Panc1 (cell line): ENCODE measurements at regions not wholly inside any gene's neighbourhood (a gene's known extent, or its start where the extent isn't known, plus 50 kb on each side); places are given as distances from the start of the nearest gene placed in this dataset.

ENCODE experiments used
- ATAC-seq: fragments of 200-7000 bp; cut with Tn5 transposase; 2 replicates; pipeline ENCODE4 v1.9.1; 2020; ENCODE audit warnings: mild to moderate bottlenecking, moderate library complexity
- BruUV-seq: library from RNA; stranded (reverse); fragments of 400-500 nt; replicated peaks from 2 replicates; lab custom pipeline; 2021; lab: Mats Ljungman, UMichigan
- CTCF ChIA-PET: fragments of 300-600 bp; sonication (Branson Sonifier 250); formaldehyde crosslinking; loops from one replicate; lab custom pipeline; 2022; ENCODE audit warnings: antibody characterized with exemption; lab: Charles Lee
- POLR2A ChIA-PET: fragments of 300-600 bp; sonication (Branson Sonifier 250); formaldehyde crosslinking; loops from one replicate; lab custom pipeline; 2022; ENCODE audit warnings: antibody characterized with exemption; lab: Charles Lee
- DNase-seq: peaks from one replicate; pipeline ENCODE4 v3.0.0-alpha.2; 2010; ENCODE audit warnings: low read depth, low spot score
- H3K27ac ChIP-seq: 2 replicates; pipeline ENCODE4 v1.5.1; 2011; ENCODE audit warnings: mild to moderate bottlenecking, low read length, inconsistent platforms
- H3K27me3 ChIP-seq: fragments of 200-500 bp; sonication (Bioruptor generic); 2 replicates; pipeline ENCODE4 v1.6.0; 2014; ENCODE audit warnings: low read length, inconsistent platforms; ENCODE audit not compliant: control insufficient read depth, insufficient read depth
- H3K36me3 ChIP-seq: fragments of 200-500 bp; sonication (Bioruptor generic); 2 replicates; pipeline ENCODE4 v1.5.1; 2014; ENCODE audit warnings: inconsistent platforms, mild to moderate bottlenecking, low read length, moderate library complexity; ENCODE audit not compliant: control insufficient read depth, insufficient read depth
- H3K4me1 ChIP-seq: 2 replicates; pipeline ENCODE4 v1.5.1; 2011; ENCODE audit warnings: inconsistent platforms, mild to moderate bottlenecking, low read length, moderate library complexity; ENCODE audit not compliant: control insufficient read depth, insufficient read depth
- H3K4me3 ChIP-seq, 2 experiments: 2 replicates each; pipeline ENCODE4 v1.5.1; 2011 to 2012; ENCODE audit warnings: low read depth in 2 of 2, low read length in 2 of 2, mild to moderate bottlenecking in 2 of 2, inconsistent platforms in 1 of 2, moderate library complexity in 1 of 2
- H3K9me3 ChIP-seq: fragments of 200-500 bp; sonication (Bioruptor generic); 2 replicates; pipeline ENCODE4 v1.5.1; 2014; ENCODE audit warnings: low read depth, mild to moderate bottlenecking, inconsistent platforms, low read length, moderate library complexity; ENCODE audit not compliant: control insufficient read depth, insufficient read depth
- CTCF ChIP-seq: fragments of 450-650 bp; IDR thresholded peaks from 2 replicates; pipeline ENCODE4 v1.5.1; 2017; ENCODE audit warnings: mild to moderate bottlenecking
- POLR2AphosphoS5 ChIP-seq: IDR thresholded peaks from 2 replicates; pipeline ENCODE4 v1.6.1; 2012; ENCODE audit warnings: mild to moderate bottlenecking, low read depth, low read length, moderate library complexity
- REST ChIP-seq, 2 experiments: IDR thresholded peaks; 2 replicates each; pipeline ENCODE4 v1.6.1; 2011 to 2012; ENCODE audit warnings: low read depth in 2 of 2, control low read depth in 1 of 2, low read length in 1 of 2, mild to moderate bottlenecking in 1 of 2, moderate library complexity in 1 of 2; ENCODE audit not compliant: insufficient read depth in 1 of 2
- SIN3A ChIP-seq: IDR thresholded peaks from 2 replicates; pipeline ENCODE4 v1.6.1; 2012; ENCODE audit warnings: low read depth, mild to moderate bottlenecking, low read length, moderate library complexity, borderline replicate concordance; ENCODE audit not compliant: insufficient read depth
- TCF7L2 ChIP-seq: IDR thresholded peaks from 2 replicates; pipeline ENCODE4 v1.6.1; 2011; ENCODE audit warnings: mild to moderate bottlenecking, low read depth, low read length, inconsistent platforms
- in situ Hi-C: cut with HindIII; loops from 2 replicates; pipeline ENCODE4 v1.10.0; 2016; ENCODE audit warnings: low sequenced_read_pairs, low pct_unique_long_range_greater_than_20kb
- intact Hi-C: fragments of 100-400 bp; cut with micrococcal nuclease; formaldehyde crosslinking; loops from one replicate; pipeline ENCODE4 v1.10.0; 2022; ENCODE audit not compliant: unreplicated experiment

GRCh38 chr13:103639326-103639725 is 573.1 kb upstream of the SLC10A2 start:
- no peak for TF ChIP-seq POLR2AphosphoS5
- no peak for TF ChIP-seq TCF7L2
- no peak for TF ChIP-seq SIN3A
- TF ChIP-seq REST (IDR thresholded peaks at IDR 0.05; ENCODE audit: insufficient read depth in 1 of 2, low read depth in 2 of 2, low read length in 1 of 2) = no peak
- TF ChIP-seq CTCF = no peak
- H3K9me3 ChIP-seq = no peaks in the 10 kb centered on the region
- BruUV-seq = no TSS peak
- no peaks in the 10 kb centered on the region for H3K36me3 ChIP-seq
- ChIA-PET CTCF (no interaction called here), POLR2A (no interaction called here)
- H3K27ac ChIP-seq = no peak overlapping the region
- no peaks in the 10 kb centered on the region for H3K4me1 ChIP-seq
- no peak overlapping the region for H3K4me3 ChIP-seq
- in situ Hi-C loops = no loop called here
- no peaks in the 10 kb centered on the region for H3K27me3 ChIP-seq
- intact Hi-C loops = no loop called here
- ATAC-seq (no peak), DNase-seq (no peak)

- no peaks in the 10 kb centered on the region for H3K4me1 ChIP-seq
- POLR2A ChIA-PET = no interaction called here
- H3K27me3 ChIP-seq = no peaks in the 10 kb centered on the region
- in situ Hi-C loops = no loop called here
- H3K9me3 ChIP-seq = no peaks in the 10 kb centered on the region
- no peak overlapping the region for H3K4me3 ChIP-seq
- DNase-seq (no peak), ATAC-seq (no peak)
- BruUV-seq = no TSS peak
- no peaks in the 10 kb centered on the region for H3K36me3 ChIP-seq
- no peak overlapping the region for H3K27ac ChIP-seq
- CTCF ChIA-PET = no interaction called here
- no peak for TF ChIP-seq CTCF
- no peak for TF ChIP-seq REST (IDR thresholded peaks at IDR 0.05; ENCODE audit: insufficient read depth in 1 of 2, low read depth in 2 of 2, low read length in 1 of 2)
- TF ChIP-seq TCF7L2 = no peak
- TF ChIP-seq POLR2AphosphoS5 = no peak
- TF ChIP-seq SIN3A = no peak
- intact Hi-C loops = no loop called here
These were observed 572.5 kb upstream of the SLC10A2 start for GRCh38 chr13:103638706-103639105.
